Hepatocyte (in vitro differentiated cells): ENCODE measurements at regions not wholly inside any gene's neighbourhood (a gene's known extent, or its start where the extent isn't known, plus 50 kb on each side); places are given as distances from the start of the nearest gene placed in this dataset.

Experiments
- DNase-seq: peaks from one replicate; pipeline ENCODE4 v3.0.0-alpha.2; 2016; ENCODE audit warnings: low spot score
- H2AFZ ChIP-seq: fragments of 200-600 bp; sonication (generic); 2 replicates; pipeline ENCODE4 v1.6.0; 2016; ENCODE audit warnings: antibody characterized with exemption, mild to moderate bottlenecking
- H3K27ac ChIP-seq: fragments of 200-600 bp; sonication (generic); 2 replicates; pipeline ENCODE4 v1.5.1; 2016; ENCODE audit warnings: mild to moderate bottlenecking
- H3K27me3 ChIP-seq: fragments of 200-600 bp; sonication (generic); 2 replicates; pipeline ENCODE4 v1.6.1; 2016
- H3K36me3 ChIP-seq: fragments of 200-600 bp; sonication (generic); replicated peaks from 2 replicates; pipeline ENCODE4 v1.5.1; 2016; ENCODE audit warnings: low read depth; ENCODE audit not compliant: insufficient read depth
- H3K4me1 ChIP-seq: fragments of 200-600 bp; sonication (generic); 2 replicates; pipeline ENCODE4 v1.5.1; 2016; ENCODE audit warnings: mild to moderate bottlenecking, moderate library complexity; ENCODE audit not compliant: insufficient read depth
- H3K4me2 ChIP-seq: fragments of 200-600 bp; sonication (generic); 2 replicates; pipeline ENCODE4 v1.6.0; 2016
- H3K4me3 ChIP-seq: fragments of 200-600 bp; sonication (generic); 2 replicates; pipeline ENCODE4 v1.5.1; 2016; ENCODE audit warnings: mild to moderate bottlenecking
- H3K79me2 ChIP-seq: fragments of 200-600 bp; sonication (generic); 2 replicates; pipeline ENCODE4 v1.6.0; 2017; ENCODE audit warnings: mild to moderate bottlenecking
- H3K9me2 ChIP-seq: fragments of 200-600 bp; sonication (generic); replicated peaks from 2 replicates; pipeline ENCODE4 v1.6.0; 2017; ENCODE audit warnings: mild to moderate bottlenecking; ENCODE audit not compliant: insufficient read depth
- H3K9me3 ChIP-seq: fragments of 200-600 bp; sonication (generic); 2 replicates; pipeline ENCODE4 v1.5.1; 2016; ENCODE audit warnings: low read depth, mild to moderate bottlenecking
- H4K20me1 ChIP-seq: fragments of 200-600 bp; sonication (generic); 2 replicates; pipeline ENCODE4 v1.6.0; 2016; ENCODE audit warnings: mild to moderate bottlenecking; ENCODE audit not compliant: insufficient read depth, poor library complexity, severe bottlenecking
- EZH2 ChIP-seq: fragments of 200-600 bp; sonication (generic); IDR thresholded peaks from 2 replicates; pipeline ENCODE4 v1.6.1; 2016; ENCODE audit warnings: antibody characterized with exemption, mild to moderate bottlenecking, borderline replicate concordance
- EZH2phosphoT487 ChIP-seq: fragments of 200-600 bp; sonication (generic); IDR thresholded peaks from one replicate; pipeline ENCODE4 v1.6.1; 2018; ENCODE audit warnings: antibody characterized with exemption, mild to moderate bottlenecking, low read depth, moderate library complexity; ENCODE audit not compliant: unreplicated experiment, severe bottlenecking
- WGBS: methylation state at CpG from one replicate; pipeline ENCODE4 v1.1.6; 2016; ENCODE audit warnings: low lambda C conversion rate; ENCODE audit errors: missing lambda C conversion rate; 5-methylcytosine and 5-hydroxymethylcytosine counted together
- TF ChIP-seq, protein P1 (sequence below): fragments of 200-600 bp; sonication (generic); IDR thresholded peaks from 2 replicates; pipeline ENCODE4 v1.5.1; 2016; ENCODE audit warnings: antibody characterized with exemption, mild to moderate bottlenecking; ENCODE audit not compliant: poor library complexity

DNA sequence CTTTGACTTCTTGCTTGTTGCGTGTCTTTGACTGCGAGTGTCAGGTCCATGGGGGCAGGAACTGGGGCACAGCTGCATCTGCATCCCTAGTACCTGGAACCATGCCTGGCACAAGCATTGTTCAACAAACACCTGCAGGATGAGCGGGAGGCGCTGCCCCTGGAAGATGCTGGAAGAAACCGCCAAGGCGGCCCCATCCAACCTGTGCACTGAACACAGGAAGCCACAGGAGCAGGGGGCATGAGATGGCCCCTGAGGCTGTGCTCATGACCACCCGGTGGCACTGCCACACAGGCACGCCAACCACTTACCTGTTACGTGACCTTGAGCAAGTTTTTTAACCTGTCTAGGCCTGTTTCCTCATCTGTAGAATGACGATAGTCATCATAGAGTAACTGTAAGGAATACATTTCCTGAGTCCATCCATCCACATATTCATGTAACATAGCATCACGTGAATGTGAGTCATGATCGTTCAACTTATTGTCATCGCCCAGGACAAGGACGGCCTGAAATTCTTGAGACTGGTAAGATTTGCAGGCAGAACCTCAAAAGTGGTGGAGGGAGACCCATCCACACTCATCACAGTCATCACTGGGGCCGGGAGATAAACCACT, 374.2 kb downstream of the PREX1 start:
- 90% methylated on average over 15 of the region's 15 CpGs for WGBS
- Histone ChIP-seq H3K4me3 (no peak overlapping the region), H3K27me3 (no peaks in the 10 kb centered on the region), H3K27ac (no peak overlapping the region), H3K79me2 (no peaks in the 10 kb centered on the region), H3K9me2 (no peaks in the 10 kb centered on the region), H3K36me3 (no peaks in the 10 kb centered on the region), H2AFZ (no peak overlapping the region), H3K4me1 (no peaks in the 10 kb centered on the region), H4K20me1 (no peaks in the 10 kb centered on the region), H3K4me2 (no peak overlapping the region), H3K9me3 (no peaks in the 10 kb centered on the region)
- TF ChIP-seq EZH2 (no peak), EZH2phosphoT487 (no peak)
- TF ChIP-seq, protein P1, sequence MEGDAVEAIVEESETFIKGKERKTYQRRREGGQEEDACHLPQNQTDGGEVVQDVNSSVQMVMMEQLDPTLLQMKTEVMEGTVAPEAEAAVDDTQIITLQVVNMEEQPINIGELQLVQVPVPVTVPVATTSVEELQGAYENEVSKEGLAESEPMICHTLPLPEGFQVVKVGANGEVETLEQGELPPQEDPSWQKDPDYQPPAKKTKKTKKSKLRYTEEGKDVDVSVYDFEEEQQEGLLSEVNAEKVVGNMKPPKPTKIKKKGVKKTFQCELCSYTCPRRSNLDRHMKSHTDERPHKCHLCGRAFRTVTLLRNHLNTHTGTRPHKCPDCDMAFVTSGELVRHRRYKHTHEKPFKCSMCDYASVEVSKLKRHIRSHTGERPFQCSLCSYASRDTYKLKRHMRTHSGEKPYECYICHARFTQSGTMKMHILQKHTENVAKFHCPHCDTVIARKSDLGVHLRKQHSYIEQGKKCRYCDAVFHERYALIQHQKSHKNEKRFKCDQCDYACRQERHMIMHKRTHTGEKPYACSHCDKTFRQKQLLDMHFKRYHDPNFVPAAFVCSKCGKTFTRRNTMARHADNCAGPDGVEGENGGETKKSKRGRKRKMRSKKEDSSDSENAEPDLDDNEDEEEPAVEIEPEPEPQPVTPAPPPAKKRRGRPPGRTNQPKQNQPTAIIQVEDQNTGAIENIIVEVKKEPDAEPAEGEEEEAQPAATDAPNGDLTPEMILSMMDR: no peak
- DNase-seq: no peak

DNA sequence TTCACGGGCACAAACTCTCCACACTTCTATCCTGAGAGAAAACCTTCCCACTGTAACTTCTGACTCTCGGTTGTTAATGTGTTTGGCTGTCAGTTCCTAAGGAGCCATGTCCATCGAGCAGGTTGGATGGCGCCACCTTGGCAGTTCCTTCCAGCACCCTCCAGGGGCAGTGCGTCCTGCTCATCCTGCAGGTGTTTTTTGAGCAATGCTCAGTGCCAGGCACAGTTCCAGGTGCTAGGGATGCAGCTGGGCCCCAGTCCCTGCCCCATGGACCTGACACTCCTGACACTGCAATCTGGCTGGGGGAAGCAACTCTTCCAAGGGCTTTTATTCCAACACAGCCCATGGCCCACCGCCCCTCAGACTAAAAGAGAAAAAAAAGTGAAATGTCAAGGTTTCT, 376.4 kb downstream of the PREX1 start:
- no peaks in the 10 kb centered on the region for H3K27me3 ChIP-seq
- WGBS: 93% methylated on average over 6 of the region's 6 CpGs
- H3K4me1 ChIP-seq: no peaks in the 10 kb centered on the region
- no peaks in the 10 kb centered on the region for H4K20me1 ChIP-seq
- no peak overlapping the region for H3K4me3 ChIP-seq
- H3K27ac ChIP-seq: no peak overlapping the region
- no peaks in the 10 kb centered on the region for H3K36me3 ChIP-seq
- no peak for DNase-seq
- TF ChIP-seq EZH2phosphoT487 (no peak), EZH2 (no peak)
- TF ChIP-seq, protein P1: no peak
- H3K79me2 ChIP-seq: no peaks in the 10 kb centered on the region
- no peak overlapping the region for H3K4me2 ChIP-seq
- H3K9me2 ChIP-seq: no peaks in the 10 kb centered on the region
- no peaks in the 10 kb centered on the region for H3K9me3 ChIP-seq
- H2AFZ ChIP-seq: no peak overlapping the region

DNA sequence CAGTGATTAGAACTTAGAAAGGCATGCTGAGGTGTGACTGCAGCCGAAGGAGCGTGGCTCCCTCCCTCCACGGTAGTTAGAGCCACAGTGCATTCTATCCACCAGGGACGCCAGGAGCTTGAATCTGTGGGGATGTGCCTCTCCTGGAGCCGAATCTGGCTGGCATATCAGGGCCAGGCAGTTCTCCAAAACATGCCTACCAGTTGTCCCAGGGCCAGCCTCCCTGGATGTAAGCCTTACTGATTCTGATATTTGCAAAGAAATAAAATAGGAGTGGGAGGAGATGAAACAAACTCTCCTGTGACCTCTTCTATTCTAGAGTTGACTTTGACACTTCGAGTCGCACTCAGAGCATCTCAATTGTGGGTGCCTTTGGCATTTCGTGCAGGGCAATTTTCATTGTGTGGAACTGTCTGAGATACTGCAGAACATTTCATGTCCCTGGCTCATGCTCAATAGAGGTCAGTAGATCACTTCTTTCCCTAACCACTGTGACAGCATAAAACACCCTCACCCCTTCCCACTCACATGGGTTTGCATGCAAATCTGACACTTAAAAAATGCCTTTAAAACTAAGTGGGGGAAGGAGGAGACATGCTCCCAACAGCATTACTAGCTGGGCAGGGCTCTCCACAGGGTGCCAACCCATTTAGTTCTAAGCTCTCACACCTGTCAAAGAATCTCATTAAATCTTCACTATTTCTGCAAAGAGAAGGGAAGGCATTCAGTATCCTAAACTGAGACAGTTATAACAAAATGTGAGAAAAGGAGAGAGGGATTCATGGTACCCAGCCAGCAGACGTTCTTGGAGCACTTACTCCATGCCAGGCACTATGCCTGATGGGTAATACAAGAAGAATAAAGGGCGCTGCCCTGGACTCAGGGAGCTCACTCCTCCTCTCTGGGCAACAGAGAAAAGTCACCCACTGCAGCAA, 378.9 kb downstream of the PREX1 start:
- no peaks in the 10 kb centered on the region for H3K9me3 ChIP-seq
- no peaks in the 10 kb centered on the region for H3K27me3 ChIP-seq
- H3K4me2 ChIP-seq: no peak overlapping the region
- H2AFZ ChIP-seq: no peak overlapping the region
- no peaks in the 10 kb centered on the region for H3K9me2 ChIP-seq
- no peaks in the 10 kb centered on the region for H3K79me2 ChIP-seq
- no peak for TF ChIP-seq EZH2
- TF ChIP-seq, protein P1: no peak
- no peak for TF ChIP-seq EZH2phosphoT487
- H3K4me1 ChIP-seq: no peaks in the 10 kb centered on the region
- no peak overlapping the region for H3K4me3 ChIP-seq
- H3K27ac ChIP-seq: no peak overlapping the region
- no peak for DNase-seq
- WGBS: 74% methylated on average over 10 of the region's 10 CpGs
- no peaks in the 10 kb centered on the region for H4K20me1 ChIP-seq
- H3K36me3 ChIP-seq: no peaks in the 10 kb centered on the region
